ENCODE measurements at regions not wholly inside any gene's neighbourhood (a gene's known extent, or its start where the extent isn't known, plus 50 kb on each side); places are given as distances from the start of the nearest gene placed in this dataset.

DNA sequence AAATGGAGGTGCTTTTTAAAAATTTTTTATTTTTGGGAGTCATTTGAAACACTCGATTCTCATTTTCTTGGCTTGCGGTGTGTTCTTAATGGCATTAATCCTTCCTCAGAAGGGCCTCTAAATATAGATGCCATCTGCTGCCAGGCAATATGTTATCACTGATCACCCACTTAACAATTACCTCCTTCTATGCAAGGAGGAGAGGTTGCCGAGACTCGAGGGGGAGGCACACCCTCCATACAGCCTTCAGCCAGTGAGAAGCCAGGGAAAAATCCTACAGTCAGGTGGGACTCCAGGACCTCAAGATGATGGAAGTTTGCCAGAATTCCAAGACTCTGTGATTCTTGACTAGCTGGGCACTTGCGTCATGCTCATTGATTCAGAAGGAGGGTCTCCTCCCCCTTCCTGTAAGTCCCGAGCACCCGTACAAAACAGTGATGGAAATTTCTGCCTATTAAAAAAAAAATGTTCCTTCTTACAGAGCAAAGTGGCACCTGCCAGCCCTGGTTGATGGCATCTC, 574.5 kb downstream of the TYW1 start:
- CTCF ChIA-PET = no interaction called here
- POLR2A ChIA-PET = no interaction called here
- Histone ChIP-seq H3K36me3 (ENCODE audit: control insufficient read depth in 2 of 2, insufficient read depth in 1 of 2, low read length in 2 of 2) (no peaks in the 10 kb centered on the region), H3K27ac (ENCODE audit: extremely low read depth, low read depth, low read length) (no peak overlapping the region), H3K9me3 (ENCODE audit: control insufficient read depth, insufficient read depth, low read depth, low read length) (no peaks in the 10 kb centered on the region), H3K4me1 (ENCODE audit: control insufficient read depth, insufficient read depth, low read length) (no peaks in the 10 kb centered on the region), H3K4me3 (ENCODE audit: low read depth, low read length) (no peak overlapping the region)
- TF ChIP-seq, protein P1, sequence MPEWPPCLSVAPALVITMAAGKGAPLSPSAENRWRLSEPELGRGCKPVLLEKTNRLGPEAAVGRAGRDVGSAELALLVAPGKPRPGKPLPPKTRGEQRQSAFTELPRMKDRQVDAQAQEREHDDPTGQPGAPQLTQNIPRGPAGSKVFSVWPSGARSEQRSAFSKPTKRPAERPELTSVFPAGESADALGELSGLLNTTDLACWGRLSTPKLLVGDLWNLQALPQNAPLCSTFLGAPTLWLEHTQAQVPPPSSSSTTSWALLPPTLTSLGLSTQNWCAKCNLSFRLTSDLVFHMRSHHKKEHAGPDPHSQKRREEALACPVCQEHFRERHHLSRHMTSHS (tag by site-specific recombination; IDR thresholded peaks at IDR 0.05) = no peak
- TF ChIP-seq GLI4 (tag by site-specific recombination; IDR thresholded peaks at IDR 0.05) (no peak), PRDM10 (tag by site-specific recombination; IDR thresholded peaks at IDR 0.05) (no peak), ZNF416 (tag by site-specific recombination; IDR thresholded peaks at IDR 0.05) (no peak), SALL2 (tag by site-specific recombination; IDR thresholded peaks at IDR 0.05; ENCODE audit: borderline replicate concordance) (no peak), ZNF121 (tag by site-specific recombination; IDR thresholded peaks at IDR 0.05) (no peak), ZNF792 (tag by site-specific recombination; IDR thresholded peaks at IDR 0.05) (no peak), ZNF155 (tag by site-specific recombination; IDR thresholded peaks at IDR 0.05) (no peak), ZNF133 (tag by site-specific recombination; IDR thresholded peaks at IDR 0.05) (no peak), ZNF48 (tag by site-specific recombination; IDR thresholded peaks at IDR 0.05) (no peak), ZNF529 (tag by site-specific recombination; IDR thresholded peaks at IDR 0.05; ENCODE audit: insufficient replicate concordance) (no peak), ZNF510 (tag by site-specific recombination; IDR thresholded peaks at IDR 0.05; ENCODE audit: insufficient replicate concordance) (no peak), ZNF549 (tag by site-specific recombination; IDR thresholded peaks at IDR 0.05) (no peak), ZNF214 (tag by site-specific recombination; IDR thresholded peaks at IDR 0.05; ENCODE audit: borderline replicate concordance) (no peak)

GRCh38 chr7:67573639-67574038, 577.0 kb downstream of the TYW1 start:
- Histone ChIP-seq H3K9me3 (ENCODE audit: control insufficient read depth, insufficient read depth, low read depth, low read length) (no peaks in the 10 kb centered on the region), H3K27ac (ENCODE audit: extremely low read depth, low read depth, low read length) (no peak overlapping the region), H3K36me3 (ENCODE audit: control insufficient read depth in 2 of 2, insufficient read depth in 1 of 2, low read length in 2 of 2) (no peaks in the 10 kb centered on the region), H3K4me1 (ENCODE audit: control insufficient read depth, insufficient read depth, low read length) (no peaks in the 10 kb centered on the region), H3K4me3 (ENCODE audit: low read depth, low read length) (no peak overlapping the region)
- ChIA-PET CTCF (interaction anchor here (0.6 kb wide), 1 partner anchor 223 kb away, joined by 3 read pairs; no protein-coding TSS in a partner anchor), POLR2A (interaction anchor here (0.7 kb wide), 1 partner anchor 267 kb away, joined by 4 read pairs; no protein-coding TSS in a partner anchor)
- TF ChIP-seq SETDB1 (IDR thresholded peaks at IDR 0.05; ENCODE audit: insufficient read length, low read length) (peak; percentile 48), PRDM1 (tag by site-specific recombination; IDR thresholded peaks at IDR 0.05) (no peak), ZNF114 (tag by site-specific recombination; IDR thresholded peaks at IDR 0.05) (no peak), ZNF645 (tag by site-specific recombination; IDR thresholded peaks at IDR 0.05) (no peak), ZFP37 (tag by site-specific recombination; IDR thresholded peaks at IDR 0.05) (no peak), KLF8 (tag by site-specific recombination; IDR thresholded peaks at IDR 0.05) (no peak)

All from HEK293 (cell line).